ENCODE measurements at regions not wholly inside any gene's neighbourhood (a gene's known extent, or its start where the extent isn't known, plus 50 kb on each side); places are given as distances from the start of the nearest gene placed in this dataset.

DNA sequence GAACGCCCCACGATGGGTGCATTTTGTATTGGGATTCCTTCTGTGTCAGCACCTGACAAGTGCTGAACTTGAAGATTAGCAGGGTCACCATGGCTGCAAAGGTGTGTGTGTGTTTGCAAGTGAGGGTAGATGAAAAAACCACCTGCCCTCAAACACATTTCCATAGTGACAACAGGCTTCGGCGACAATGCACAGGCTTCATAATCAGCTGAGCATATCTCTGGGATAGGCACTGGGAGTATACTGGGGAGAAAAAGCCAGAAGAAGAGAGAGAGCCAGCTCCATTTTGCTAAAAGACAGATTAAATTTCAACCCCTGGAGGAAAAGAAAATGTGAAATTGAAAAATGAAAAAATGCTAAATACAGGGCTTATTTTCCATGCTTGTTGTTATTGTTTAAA lies 656.1 kb downstream of the INHBA start:
- TF ChIP-seq, protein P1, sequence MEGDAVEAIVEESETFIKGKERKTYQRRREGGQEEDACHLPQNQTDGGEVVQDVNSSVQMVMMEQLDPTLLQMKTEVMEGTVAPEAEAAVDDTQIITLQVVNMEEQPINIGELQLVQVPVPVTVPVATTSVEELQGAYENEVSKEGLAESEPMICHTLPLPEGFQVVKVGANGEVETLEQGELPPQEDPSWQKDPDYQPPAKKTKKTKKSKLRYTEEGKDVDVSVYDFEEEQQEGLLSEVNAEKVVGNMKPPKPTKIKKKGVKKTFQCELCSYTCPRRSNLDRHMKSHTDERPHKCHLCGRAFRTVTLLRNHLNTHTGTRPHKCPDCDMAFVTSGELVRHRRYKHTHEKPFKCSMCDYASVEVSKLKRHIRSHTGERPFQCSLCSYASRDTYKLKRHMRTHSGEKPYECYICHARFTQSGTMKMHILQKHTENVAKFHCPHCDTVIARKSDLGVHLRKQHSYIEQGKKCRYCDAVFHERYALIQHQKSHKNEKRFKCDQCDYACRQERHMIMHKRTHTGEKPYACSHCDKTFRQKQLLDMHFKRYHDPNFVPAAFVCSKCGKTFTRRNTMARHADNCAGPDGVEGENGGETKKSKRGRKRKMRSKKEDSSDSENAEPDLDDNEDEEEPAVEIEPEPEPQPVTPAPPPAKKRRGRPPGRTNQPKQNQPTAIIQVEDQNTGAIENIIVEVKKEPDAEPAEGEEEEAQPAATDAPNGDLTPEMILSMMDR (IDR thresholded peaks at IDR 0.05; ENCODE audit: low read depth, low read length, missing input control), result no peak
- TF ChIP-seq RAD21 (IDR thresholded peaks at IDR 0.05), result no peak
- TF ChIP-seq GABPA (IDR thresholded peaks at IDR 0.05 in 1 of 2, conservative IDR thresholded peaks at IDR 0.05 in 1 of 2), result no peak
- TF ChIP-seq YY1 (IDR thresholded peaks at IDR 0.05), result no peak
- no peak for TF ChIP-seq SP1 (IDR thresholded peaks at IDR 0.05)

All from liver (tissue), 3 donors.